ENCODE measurements at regions not wholly inside any gene's neighbourhood (a gene's known extent, or its start where the extent isn't known, plus 50 kb on each side); places are given as distances from the start of the nearest gene placed in this dataset.

DNA sequence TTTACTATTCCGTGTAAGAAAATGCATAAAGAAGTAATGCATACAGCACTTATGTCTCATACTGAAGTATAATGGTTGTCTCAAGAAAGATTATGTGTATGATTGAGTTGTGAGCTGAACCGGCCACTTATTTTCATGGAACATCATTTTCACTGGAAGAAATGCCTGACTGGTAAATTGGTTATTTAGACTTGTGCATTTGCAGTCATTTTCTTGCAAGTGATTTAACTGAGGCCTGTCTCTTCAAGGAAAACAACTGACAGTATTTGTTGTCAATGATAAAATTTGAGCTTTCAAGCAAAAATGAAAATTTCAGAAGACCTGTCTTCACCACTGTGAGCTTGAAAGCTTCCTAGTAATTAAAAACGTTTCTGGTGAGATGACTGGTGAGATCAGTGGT, 62.7 kb upstream of the RPS6KA3 start:
- TF ChIP-seq, protein P1, sequence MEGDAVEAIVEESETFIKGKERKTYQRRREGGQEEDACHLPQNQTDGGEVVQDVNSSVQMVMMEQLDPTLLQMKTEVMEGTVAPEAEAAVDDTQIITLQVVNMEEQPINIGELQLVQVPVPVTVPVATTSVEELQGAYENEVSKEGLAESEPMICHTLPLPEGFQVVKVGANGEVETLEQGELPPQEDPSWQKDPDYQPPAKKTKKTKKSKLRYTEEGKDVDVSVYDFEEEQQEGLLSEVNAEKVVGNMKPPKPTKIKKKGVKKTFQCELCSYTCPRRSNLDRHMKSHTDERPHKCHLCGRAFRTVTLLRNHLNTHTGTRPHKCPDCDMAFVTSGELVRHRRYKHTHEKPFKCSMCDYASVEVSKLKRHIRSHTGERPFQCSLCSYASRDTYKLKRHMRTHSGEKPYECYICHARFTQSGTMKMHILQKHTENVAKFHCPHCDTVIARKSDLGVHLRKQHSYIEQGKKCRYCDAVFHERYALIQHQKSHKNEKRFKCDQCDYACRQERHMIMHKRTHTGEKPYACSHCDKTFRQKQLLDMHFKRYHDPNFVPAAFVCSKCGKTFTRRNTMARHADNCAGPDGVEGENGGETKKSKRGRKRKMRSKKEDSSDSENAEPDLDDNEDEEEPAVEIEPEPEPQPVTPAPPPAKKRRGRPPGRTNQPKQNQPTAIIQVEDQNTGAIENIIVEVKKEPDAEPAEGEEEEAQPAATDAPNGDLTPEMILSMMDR (IDR thresholded peaks at IDR 0.05; ENCODE audit: poor library complexity): no peak
- TF ChIP-seq EZH2 (IDR thresholded peaks at IDR 0.05; ENCODE audit: borderline replicate concordance): no peak
- TF ChIP-seq EZH2phosphoT487 (IDR thresholded peaks at IDR 0.05; ENCODE audit: low read depth, severe bottlenecking, unreplicated experiment): no peak

All from hepatocyte (in vitro differentiated cells).